GM23248 (cell line): ENCODE measurements at regions not wholly inside any gene's neighbourhood (a gene's known extent, or its start where the extent isn't known, plus 50 kb on each side); places are given as distances from the start of the nearest gene placed in this dataset.

ENCODE experiments used
- DNase-seq: peaks from one replicate; pipeline ENCODE4 v3.0.0-alpha.2; 2015
- H2AFZ ChIP-seq: fragments of 200-600 bp; sonication (generic); 2 replicates; pipeline ENCODE4 v1.6.1; 2016; ENCODE audit warnings: antibody characterized with exemption
- H3F3A ChIP-seq: fragments of 200-600 bp; sonication (generic); 2 replicates; pipeline ENCODE4 v1.6.1; 2016; ENCODE audit warnings: mild to moderate bottlenecking, antibody characterized with exemption, mixed run types; ENCODE audit not compliant: insufficient read depth
- H3K27ac ChIP-seq: fragments of 200-600 bp; sonication (generic); 2 replicates; pipeline ENCODE4 v1.5.1; 2016; ENCODE audit warnings: mild to moderate bottlenecking
- H3K27me3 ChIP-seq: fragments of 200-600 bp; sonication (generic); replicated peaks from 2 replicates; pipeline ENCODE4 v1.6.1; 2016; ENCODE audit warnings: mild to moderate bottlenecking; ENCODE audit not compliant: insufficient read depth
- H3K36me3 ChIP-seq: fragments of 200-600 bp; sonication (generic); 2 replicates; pipeline ENCODE4 v1.6.1; 2016; ENCODE audit warnings: low read depth, mild to moderate bottlenecking
- H3K4me1 ChIP-seq: fragments of 200-600 bp; sonication (generic); 2 replicates; pipeline ENCODE4 v1.6.1; 2016; ENCODE audit warnings: mild to moderate bottlenecking; ENCODE audit not compliant: insufficient read depth
- H3K4me2 ChIP-seq: fragments of 200-600 bp; sonication (generic); one replicate; pipeline ENCODE4 v1.6.1; 2016; ENCODE audit warnings: mild to moderate bottlenecking; ENCODE audit not compliant: unreplicated experiment
- H3K4me3 ChIP-seq: fragments of 200-600 bp; sonication (generic); 2 replicates; pipeline ENCODE4 v1.5.1; 2016; ENCODE audit warnings: mild to moderate bottlenecking
- H3K79me2 ChIP-seq: fragments of 200-600 bp; sonication (generic); 2 replicates; pipeline ENCODE4 v1.6.1; 2016; ENCODE audit warnings: mild to moderate bottlenecking; ENCODE audit not compliant: insufficient read depth
- H3K9ac ChIP-seq: fragments of 200-600 bp; sonication (generic); 2 replicates; pipeline ENCODE4 v1.6.1; 2016; ENCODE audit warnings: mild to moderate bottlenecking
- H3K9me2 ChIP-seq: fragments of 200-600 bp; sonication (generic); 2 replicates; pipeline ENCODE4 v1.6.1; 2016; ENCODE audit warnings: mixed run types, mild to moderate bottlenecking, moderate library complexity; ENCODE audit not compliant: insufficient read depth
- H3K9me3 ChIP-seq: fragments of 200-600 bp; sonication (generic); one replicate; pipeline ENCODE4 v1.6.1; 2017; ENCODE audit warnings: low read depth
- H4K20me1 ChIP-seq: fragments of 200-600 bp; sonication (generic); 2 replicates; pipeline ENCODE4 v1.6.0; 2016; ENCODE audit not compliant: insufficient read depth
- EZH2 ChIP-seq: fragments of 200-600 bp; sonication (generic); IDR thresholded peaks from 2 replicates; pipeline ENCODE4 v1.6.1; 2018; ENCODE audit warnings: antibody characterized with exemption, mild to moderate bottlenecking; ENCODE audit not compliant: insufficient read depth, poor library complexity, severe bottlenecking
- EZH2phosphoT487 ChIP-seq: fragments of 200-600 bp; sonication (generic); IDR thresholded peaks from 2 replicates; pipeline ENCODE4 v1.6.1; 2018; ENCODE audit warnings: antibody characterized with exemption, moderate library complexity, mild to moderate bottlenecking, low read depth; ENCODE audit not compliant: insufficient read depth
- WGBS, 2 experiments: methylation state at CpG; one replicate each; pipeline ENCODE4 v1.1.6; 2015 to 2017; ENCODE audit warnings: low lambda C conversion rate in 2 of 2, low coverage in 1 of 2; ENCODE audit errors: missing lambda C conversion rate in 2 of 2; 5-methylcytosine and 5-hydroxymethylcytosine counted together
- in situ Hi-C: fragments of 300-500 bp; cut with MboI; formaldehyde crosslinking; loops from 2 replicates; pipeline ENCODE4 v1.15.0; 2020

GRCh38 chr12:65643171-65643570 lies 181.1 kb upstream of the HMGA2 start:
- peaks cover 54% of the 10 kb centered on the region for H3F3A ChIP-seq
- H3K4me1 ChIP-seq = peaks cover 31% of the 10 kb centered on the region
- no peaks in the 10 kb centered on the region for H3K27me3 ChIP-seq
- no peaks in the 10 kb centered on the region for H3K36me3 ChIP-seq
- H3K9ac ChIP-seq = no peak overlapping the region
- TF ChIP-seq EZH2 = no peak
- no peak for TF ChIP-seq EZH2phosphoT487
- in situ Hi-C loops = no loop called here
- no peak overlapping the region for H3K27ac ChIP-seq
- no peaks in the 10 kb centered on the region for H3K9me2 ChIP-seq
- no peaks in the 10 kb centered on the region for H3K9me3 ChIP-seq
- no peak overlapping the region for H3K4me3 ChIP-seq
- H3K4me2 ChIP-seq = no peak overlapping the region
- no peak for DNase-seq
- H2AFZ ChIP-seq = no peak overlapping the region
- H4K20me1 ChIP-seq = no peaks in the 10 kb centered on the region
- H3K79me2 ChIP-seq = no peaks in the 10 kb centered on the region

- Histone ChIP-seq H3K27ac (no peak overlapping the region), H3K79me2 (no peaks in the 10 kb centered on the region), H3K27me3 (no peaks in the 10 kb centered on the region), H3K4me1 (peaks cover 34% of the 10 kb centered on the region), H3K9me2 (no peaks in the 10 kb centered on the region), H3K9ac (no peak overlapping the region), H3K36me3 (no peaks in the 10 kb centered on the region), H3F3A (peaks cover 58% of the 10 kb centered on the region), H3K9me3 (no peaks in the 10 kb centered on the region), H3K4me3 (no peak overlapping the region), H3K4me2 (no peak overlapping the region), H4K20me1 (no peaks in the 10 kb centered on the region), H2AFZ (no peak overlapping the region)
- in situ Hi-C loops = no loop called here
- DNase-seq = peak; percentile 17
- 63 to 72% methylated on average over 3 of the region's 3 CpGs for WGBS, 2 experiments
- TF ChIP-seq EZH2 (no peak), EZH2phosphoT487 (no peak)
Observed at GRCh38 chr12:65643595-65644386, 180.5 kb upstream of the HMGA2 start.

GRCh38 chr12:65646127-65646643 lies 178.1 kb upstream of the HMGA2 start:
- H3K27ac ChIP-seq = no peak overlapping the region
- peaks cover 58% of the 10 kb centered on the region for H3F3A ChIP-seq
- no peaks in the 10 kb centered on the region for H3K36me3 ChIP-seq
- in situ Hi-C loops = no loop called here
- H3K79me2 ChIP-seq = no peaks in the 10 kb centered on the region
- H2AFZ ChIP-seq = no peak overlapping the region
- H3K9me3 ChIP-seq = no peaks in the 10 kb centered on the region
- no peak overlapping the region for H3K9ac ChIP-seq
- DNase-seq = no peak
- H3K4me3 ChIP-seq = no peak overlapping the region
- no peaks in the 10 kb centered on the region for H4K20me1 ChIP-seq
- 97 to 98% methylated on average over 11 of the region's 11 CpGs for WGBS, 2 experiments
- no peak overlapping the region for H3K4me2 ChIP-seq
- peaks cover 24% of the 10 kb centered on the region for H3K4me1 ChIP-seq
- no peaks in the 10 kb centered on the region for H3K9me2 ChIP-seq
- TF ChIP-seq EZH2phosphoT487 (no peak), EZH2 (no peak)
- no peaks in the 10 kb centered on the region for H3K27me3 ChIP-seq

- 98 to 99% methylated on average over 9 of the region's 9 CpGs for WGBS, 2 experiments
- H3K27ac ChIP-seq = no peak overlapping the region
- no peak overlapping the region for H3K9ac ChIP-seq
- no peak for DNase-seq
- no peaks in the 10 kb centered on the region for H3K79me2 ChIP-seq
- in situ Hi-C loops = no loop called here
- TF ChIP-seq EZH2 (no peak), EZH2phosphoT487 (no peak)
- H3K4me3 ChIP-seq = no peak overlapping the region
- H3K9me2 ChIP-seq = no peaks in the 10 kb centered on the region
- H3F3A ChIP-seq = peaks cover 49% of the 10 kb centered on the region
- H4K20me1 ChIP-seq = no peaks in the 10 kb centered on the region
- no peak overlapping the region for H2AFZ ChIP-seq
- H3K9me3 ChIP-seq = no peaks in the 10 kb centered on the region
- H3K4me1 ChIP-seq = peaks cover 19% of the 10 kb centered on the region
- no peaks in the 10 kb centered on the region for H3K27me3 ChIP-seq
- H3K4me2 ChIP-seq = no peak overlapping the region
- H3K36me3 ChIP-seq = no peaks in the 10 kb centered on the region
Observed at GRCh38 chr12:65647074-65647473, 177.2 kb upstream of the HMGA2 start.
